Epithelial cell of esophagus (primary cell): ENCODE measurements at regions not wholly inside any gene's neighbourhood (a gene's known extent, or its start where the extent isn't known, plus 50 kb on each side); places are given as distances from the start of the nearest gene placed in this dataset.
A peak's percentile ranks its signal among the peaks of the same experiment; 100 is the strongest.
"Not testable (repeated sequence)": the region's sequence is repeated elsewhere in the genome, so short reads cannot be mapped to it uniquely, and the experiment has no call there.

Experiments
- DNase-seq: peaks from one replicate; pipeline ENCODE4 v3.0.0; 2010; ENCODE audit warnings: low read depth
- H3K4me3 ChIP-seq: 2 replicates; pipeline ENCODE4 v1.5.1; 2011; ENCODE audit warnings: mild to moderate bottlenecking, low read length, control low read depth
- TF ChIP-seq, protein P1 (sequence below): IDR thresholded peaks from 2 replicates; pipeline ENCODE4 v1.5.1; 2011; ENCODE audit warnings: low read depth, mild to moderate bottlenecking, low read length, control low read depth, inconsistent platforms; ENCODE audit not compliant: insufficient read depth; ENCODE audit errors: missing control alignments

DNA sequence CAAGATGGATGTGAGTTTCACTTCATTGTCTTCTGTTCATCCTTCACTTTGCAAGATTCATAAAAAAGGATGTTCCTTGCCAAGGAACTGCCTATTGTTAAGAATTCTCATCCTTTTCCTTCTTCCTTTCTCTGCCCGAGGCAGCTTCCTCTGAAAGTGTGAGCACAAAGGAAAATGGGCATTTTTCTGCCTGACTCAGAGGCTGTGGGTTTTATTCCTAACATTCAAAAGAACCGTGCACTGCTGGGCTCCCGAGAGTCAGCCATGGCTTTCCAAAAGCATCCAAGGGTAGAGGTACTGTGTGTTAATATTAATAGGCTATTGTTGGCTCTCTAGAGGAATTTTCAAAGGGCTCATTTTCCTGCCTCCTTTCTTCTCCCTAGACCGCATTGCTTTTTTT, 289.4 kb downstream of the ABCC12 start:
- no peak overlapping the region for H3K4me3 ChIP-seq
- DNase-seq: peak; percentile 40
- TF ChIP-seq, protein P1, sequence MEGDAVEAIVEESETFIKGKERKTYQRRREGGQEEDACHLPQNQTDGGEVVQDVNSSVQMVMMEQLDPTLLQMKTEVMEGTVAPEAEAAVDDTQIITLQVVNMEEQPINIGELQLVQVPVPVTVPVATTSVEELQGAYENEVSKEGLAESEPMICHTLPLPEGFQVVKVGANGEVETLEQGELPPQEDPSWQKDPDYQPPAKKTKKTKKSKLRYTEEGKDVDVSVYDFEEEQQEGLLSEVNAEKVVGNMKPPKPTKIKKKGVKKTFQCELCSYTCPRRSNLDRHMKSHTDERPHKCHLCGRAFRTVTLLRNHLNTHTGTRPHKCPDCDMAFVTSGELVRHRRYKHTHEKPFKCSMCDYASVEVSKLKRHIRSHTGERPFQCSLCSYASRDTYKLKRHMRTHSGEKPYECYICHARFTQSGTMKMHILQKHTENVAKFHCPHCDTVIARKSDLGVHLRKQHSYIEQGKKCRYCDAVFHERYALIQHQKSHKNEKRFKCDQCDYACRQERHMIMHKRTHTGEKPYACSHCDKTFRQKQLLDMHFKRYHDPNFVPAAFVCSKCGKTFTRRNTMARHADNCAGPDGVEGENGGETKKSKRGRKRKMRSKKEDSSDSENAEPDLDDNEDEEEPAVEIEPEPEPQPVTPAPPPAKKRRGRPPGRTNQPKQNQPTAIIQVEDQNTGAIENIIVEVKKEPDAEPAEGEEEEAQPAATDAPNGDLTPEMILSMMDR: no peak

DNA sequence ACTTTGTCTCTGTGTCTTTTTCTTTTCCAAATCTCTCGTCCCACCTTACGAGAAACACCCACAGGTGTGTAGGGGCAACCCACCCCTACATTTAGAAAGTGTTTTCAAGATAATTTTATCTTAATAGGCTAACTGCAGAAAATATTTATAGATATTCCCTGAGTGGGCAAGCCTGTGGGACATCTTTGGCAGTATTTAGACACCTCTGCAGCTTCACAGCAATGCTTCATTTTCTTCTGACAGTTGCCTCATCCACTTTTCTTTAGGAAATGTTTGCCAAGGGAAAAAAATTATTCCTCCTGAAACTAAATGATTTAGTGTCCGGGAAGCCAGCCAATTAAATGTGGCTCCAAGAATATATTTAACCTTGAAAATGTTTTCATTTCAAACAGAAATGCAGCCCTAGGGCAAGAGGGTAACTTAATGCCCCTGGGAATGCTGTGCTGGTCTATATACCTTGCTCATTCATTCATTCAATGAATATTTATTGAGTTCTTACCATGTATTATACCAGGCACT, 290.4 kb downstream of the ABCC12 start:
- TF ChIP-seq, protein P1: no peak
- H3K4me3 ChIP-seq: no peak overlapping the region
- no peak for DNase-seq

DNA sequence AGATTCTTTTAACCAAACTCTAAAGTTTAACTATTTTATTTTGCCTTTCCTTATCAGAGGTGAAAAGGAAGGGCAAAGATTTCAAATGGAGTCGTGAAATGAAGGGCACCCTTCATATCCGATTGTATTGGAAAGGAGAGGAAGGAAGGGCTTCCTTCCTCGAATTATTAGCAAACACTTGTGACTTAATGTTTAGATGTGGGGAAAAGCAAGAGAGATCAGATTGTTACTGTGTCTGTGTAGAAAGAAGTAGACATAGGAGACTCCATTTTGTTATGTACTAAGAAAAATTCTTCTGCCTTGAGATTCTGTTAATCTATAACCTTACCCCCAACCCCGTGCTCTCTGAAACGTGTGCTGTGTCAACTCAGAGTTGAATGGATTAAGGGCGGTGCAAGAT, 291.5 kb downstream of the ABCC12 start:
- DNase-seq, H3K4me3 ChIP-seq: not testable (repeated sequence)

DNA sequence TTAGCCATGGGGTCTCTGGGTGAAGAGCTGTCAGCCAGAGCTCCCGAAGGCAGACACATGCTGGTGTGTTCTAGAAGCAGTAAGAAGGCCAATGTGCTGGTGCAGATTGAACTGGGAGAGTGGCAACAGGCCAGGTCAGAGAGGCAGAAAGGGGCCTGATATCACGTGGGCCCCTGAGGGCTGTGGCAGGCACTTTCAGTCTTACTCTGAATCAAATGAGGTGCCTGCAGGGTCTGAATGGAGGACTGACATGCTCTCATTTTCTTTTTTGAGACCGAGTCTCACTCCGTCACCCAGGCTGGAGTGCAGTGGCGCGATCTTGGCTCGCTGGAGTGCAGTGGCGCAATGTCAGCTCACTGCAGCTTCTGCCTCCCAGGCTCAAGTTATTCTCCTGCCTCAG, 293.8 kb downstream of the ABCC12 start:
- TF ChIP-seq, protein P1: no peak
- H3K4me3 ChIP-seq: no peak overlapping the region

DNA sequence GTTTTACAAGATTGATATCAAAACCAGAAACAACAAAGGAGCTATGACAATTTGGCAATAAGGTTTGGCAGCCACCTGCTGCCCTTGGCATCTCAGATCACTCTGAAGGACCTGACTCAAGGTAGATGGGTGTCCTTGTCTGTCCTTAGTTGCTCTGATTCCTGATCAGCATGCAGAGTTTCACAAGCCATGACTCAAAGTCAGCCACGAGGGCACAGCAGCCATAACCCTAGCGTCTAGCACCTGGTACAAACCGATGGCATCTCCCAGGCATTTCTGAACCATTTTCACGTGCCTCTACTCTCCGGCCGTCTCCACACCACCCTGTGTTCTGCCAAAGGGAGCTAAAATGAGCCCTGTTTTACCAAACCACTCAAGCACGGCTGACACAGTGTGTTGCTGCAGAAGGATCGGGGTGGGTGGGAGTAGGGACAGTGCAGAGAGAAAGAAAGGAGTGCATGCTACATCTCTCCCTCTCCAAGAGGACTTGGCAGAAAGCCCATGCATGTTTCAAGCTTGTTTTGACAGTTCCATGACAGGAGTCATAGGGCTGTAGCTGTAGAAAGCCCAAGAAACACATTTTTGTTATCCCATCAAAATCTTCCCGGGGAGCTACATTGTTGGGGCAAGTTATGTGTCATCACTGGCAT, 297.3 kb downstream of the ABCC12 start:
- peak; percentile 56 for DNase-seq
- H3K4me3 ChIP-seq: no peak overlapping the region
- TF ChIP-seq, protein P1: no peak

More for the DNA sequence above, 293.8 kb downstream of the ABCC12 start:
- no peak for DNase-seq

DNA sequence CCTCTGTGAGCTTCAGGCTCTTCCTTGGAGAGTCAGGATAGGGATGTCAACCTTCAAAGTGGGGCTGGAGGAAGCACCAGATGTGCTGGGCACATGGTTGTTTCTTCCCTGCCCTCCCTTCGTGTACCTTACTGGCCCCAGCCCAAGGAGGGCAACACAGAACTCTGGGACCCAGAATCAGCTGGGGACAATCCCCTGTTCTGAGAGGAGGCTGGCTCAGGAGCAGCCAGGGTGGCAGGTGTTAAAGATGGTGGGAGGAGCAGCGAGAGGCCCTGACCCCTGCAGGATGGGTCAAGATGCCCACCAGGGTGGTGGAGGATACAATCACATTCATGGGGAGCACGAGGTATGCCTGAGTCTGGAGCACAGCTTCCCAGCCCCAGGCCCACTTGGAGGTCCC, 300.4 kb downstream of the ABCC12 start:
- H3K4me3 ChIP-seq: no peak overlapping the region
- TF ChIP-seq, protein P1: no peak
- no peak for DNase-seq

DNA sequence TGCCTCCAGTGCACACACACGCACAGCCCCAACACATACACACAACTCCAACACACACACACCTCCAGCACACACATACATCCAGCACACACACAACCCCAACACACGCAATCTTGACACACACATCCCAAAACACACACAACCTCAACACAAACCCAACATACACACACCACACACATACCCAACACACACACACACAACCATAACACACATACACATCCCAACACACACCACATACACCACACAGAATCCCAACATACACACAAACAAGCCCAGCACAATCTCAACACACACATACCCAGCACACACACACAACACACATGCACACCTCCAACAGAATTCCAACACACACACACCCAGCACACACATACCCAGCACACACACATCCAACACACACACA, 301.1 kb downstream of the ABCC12 start:
- no peak overlapping the region for H3K4me3 ChIP-seq
- TF ChIP-seq, protein P1: no peak
- no peak for DNase-seq
